HFFc6 (cell line): ENCODE measurements at regions not wholly inside any gene's neighbourhood (a gene's known extent, or its start where the extent isn't known, plus 50 kb on each side); places are given as distances from the start of the nearest gene placed in this dataset.

ENCODE experiments used
- DNase-seq: peaks from one replicate; pipeline ENCODE4 v3.0.0-alpha.2; 2018
- H3K27ac Mint-ChIP-seq: 2 replicates; pipeline ENCODE4 v1.8.0; 2020; ENCODE audit warnings: mild to moderate bottlenecking, mixed read lengths
- H3K27me3 Mint-ChIP-seq: 2 replicates; pipeline ENCODE4 v1.8.0; 2021; ENCODE audit warnings: mild to moderate bottlenecking, moderate library complexity, mixed read lengths; ENCODE audit not compliant: insufficient read depth
- H3K36me3 Mint-ChIP-seq: 2 replicates; pipeline ENCODE4 v1.8.0; 2021; ENCODE audit warnings: low read depth, mixed read lengths
- H3K4me1 Mint-ChIP-seq: 2 replicates; pipeline ENCODE4 v1.8.0; 2020; ENCODE audit warnings: low read depth, mixed read lengths
- H3K4me3 Mint-ChIP-seq: 2 replicates; pipeline ENCODE4 v1.8.0; 2020; ENCODE audit warnings: mild to moderate bottlenecking, moderate library complexity, mixed read lengths
- H3K9me3 Mint-ChIP-seq: 2 replicates; pipeline ENCODE4 v1.8.0; 2020; ENCODE audit warnings: mild to moderate bottlenecking, mixed read lengths
- CTCF ChIP-seq: fragments of 200-600 bp; sonication (generic); IDR thresholded peaks from 2 replicates; pipeline ENCODE4 v1.5.0; 2021; ENCODE audit warnings: antibody characterized with exemption, mild to moderate bottlenecking

- no peak for DNase-seq
- Mint-ChIP-seq H3K4me1 (no peaks in the 10 kb centered on the region), H3K27ac (no peak overlapping the region), H3K9me3 (peaks cover 16% of the 10 kb centered on the region), H3K36me3 (no peaks in the 10 kb centered on the region), H3K4me3 (no peak overlapping the region), H3K27me3 (no peaks in the 10 kb centered on the region; the same call in 1 of the 2 replicates)
- no peak for TF ChIP-seq CTCF
These were observed 173.1 kb upstream of the CMC1 start for GRCh38 chr3:28068342-28068741.

- Mint-ChIP-seq H3K27me3 (no peaks in the 10 kb centered on the region; the same call in 1 of the 2 replicates), H3K9me3 (peaks cover 16% of the 10 kb centered on the region), H3K36me3 (no peaks in the 10 kb centered on the region), H3K4me1 (no peaks in the 10 kb centered on the region), H3K27ac (no peak overlapping the region), H3K4me3 (no peak overlapping the region)
- no peak for TF ChIP-seq CTCF
- DNase-seq, result no peak
These were observed 172.0 kb upstream of the CMC1 start for GRCh38 chr3:28069438-28069837.

- no peak overlapping the region for H3K4me3 Mint-ChIP-seq
- no peaks in the 10 kb centered on the region for H3K27me3 Mint-ChIP-seq
- H3K9me3 Mint-ChIP-seq, result no peaks in the 10 kb centered on the region; the same call in 1 of the 2 replicates
- no peaks in the 10 kb centered on the region for H3K36me3 Mint-ChIP-seq
- TF ChIP-seq CTCF, result no peak
- no peaks in the 10 kb centered on the region for H3K4me1 Mint-ChIP-seq
- DNase-seq, result no peak
- H3K27ac Mint-ChIP-seq, result no peak overlapping the region
These were observed 165.2 kb upstream of the CMC1 start for GRCh38 chr3:28076246-28076645.

- Mint-ChIP-seq H3K27ac (no peak overlapping the region), H3K4me1 (no peaks in the 10 kb centered on the region), H3K27me3 (no peaks in the 10 kb centered on the region), H3K36me3 (no peaks in the 10 kb centered on the region), H3K4me3 (no peak overlapping the region), H3K9me3 (no peaks in the 10 kb centered on the region; the same call in 1 of the 2 replicates)
- TF ChIP-seq CTCF, result no peak
- DNase-seq, result no peak
These were observed 163.8 kb upstream of the CMC1 start for GRCh38 chr3:28077572-28077971.

GRCh38 chr3:28078536-28078935 is 162.9 kb upstream of the CMC1 start:
- Mint-ChIP-seq H3K36me3 (no peaks in the 10 kb centered on the region), H3K4me3 (no peak overlapping the region), H3K27me3 (no peaks in the 10 kb centered on the region), H3K27ac (no peak overlapping the region), H3K9me3 (no peaks in the 10 kb centered on the region; the same call in 1 of the 2 replicates), H3K4me1 (no peaks in the 10 kb centered on the region)
- no peak for TF ChIP-seq CTCF
- no peak for DNase-seq

GRCh38 chr3:28080716-28081115 is 160.7 kb upstream of the CMC1 start:
- DNase-seq, result no peak
- no peaks in the 10 kb centered on the region for H3K27me3 Mint-ChIP-seq
- H3K36me3 Mint-ChIP-seq, result no peaks in the 10 kb centered on the region
- no peak for TF ChIP-seq CTCF
- H3K9me3 Mint-ChIP-seq, result no peaks in the 10 kb centered on the region; the same call in 1 of the 2 replicates
- no peak overlapping the region for H3K27ac Mint-ChIP-seq
- H3K4me3 Mint-ChIP-seq, result no peak overlapping the region
- no peaks in the 10 kb centered on the region for H3K4me1 Mint-ChIP-seq
